ENCODE measurements at regions not wholly inside any gene's neighbourhood (a gene's known extent, or its start where the extent isn't known, plus 50 kb on each side); places are given as distances from the start of the nearest gene placed in this dataset.

- TF ChIP-seq CTCF (IDR thresholded peaks at IDR 0.05) = no peak
- TF ChIP-seq POLR2A (IDR thresholded peaks at IDR 0.05) = no peak
Measured at GRCh38 chr2:220588148-220588547, 960.7 kb downstream of the SLC4A3 start.

All from body of pancreas (tissue), 4 donors.